ENCODE measurements at regions not wholly inside any gene's neighbourhood (a gene's known extent, or its start where the extent isn't known, plus 50 kb on each side); places are given as distances from the start of the nearest gene placed in this dataset.

DNA sequence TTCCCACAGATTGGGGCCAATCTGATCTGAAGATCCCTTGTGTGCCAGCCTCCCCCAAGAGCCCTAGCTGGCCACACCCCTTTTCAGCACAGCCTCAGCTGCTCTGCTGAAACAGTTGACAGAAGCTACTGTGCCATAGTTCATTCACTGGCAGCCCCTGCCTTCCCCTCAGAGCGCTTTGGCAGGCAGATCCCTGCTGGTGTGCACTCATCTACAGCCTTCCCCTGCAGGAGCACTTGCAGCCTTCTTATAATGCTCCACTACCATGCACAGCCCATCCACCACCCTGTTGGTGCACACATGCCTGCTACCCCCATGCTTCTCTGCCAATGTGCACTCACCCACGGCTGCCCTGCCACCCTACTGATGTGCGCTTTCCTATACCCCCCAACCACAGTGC, 471.3 kb downstream of the MTRR start:
- no peaks in the 10 kb centered on the region for H3K36me3 ChIP-seq (ENCODE audit: insufficient read depth, low read depth, low read length)
- H3K9me3 ChIP-seq (ENCODE audit: insufficient read depth, low read depth, low read length), result no peaks in the 10 kb centered on the region
- no peak overlapping the region for H3K27ac ChIP-seq (ENCODE audit: low read length)
- 0 out of 2 replicates have a peak, but pooled peaks cover 3% of the 10 kb centered on the region for H3K4me1 ChIP-seq (ENCODE audit: insufficient read depth, low read length)
- H3K27me3 ChIP-seq (ENCODE audit: insufficient read depth, low read length), result no peaks in the 10 kb centered on the region
- H3K4me3 ChIP-seq (ENCODE audit: low read length), result no peak overlapping the region
- H3K9ac ChIP-seq (ENCODE audit: low read depth, low read length), result no peak overlapping the region

- H3K9ac ChIP-seq (ENCODE audit: low read depth, low read length), result no peak overlapping the region
- H3K27me3 ChIP-seq (ENCODE audit: insufficient read depth, low read length), result no peaks in the 10 kb centered on the region
- H3K9me3 ChIP-seq (ENCODE audit: insufficient read depth, low read depth, low read length), result no peaks in the 10 kb centered on the region
- 0 out of 2 replicates have a peak, but pooled peaks cover 3% of the 10 kb centered on the region for H3K4me1 ChIP-seq (ENCODE audit: insufficient read depth, low read length)
- no peak overlapping the region for H3K27ac ChIP-seq (ENCODE audit: low read length)
- no peaks in the 10 kb centered on the region for H3K36me3 ChIP-seq (ENCODE audit: insufficient read depth, low read depth, low read length)
- no peak overlapping the region for H3K4me3 ChIP-seq (ENCODE audit: low read length)
These were observed 471.9 kb downstream of the MTRR start for GRCh38 chr5:8340739-8341344.

DNA sequence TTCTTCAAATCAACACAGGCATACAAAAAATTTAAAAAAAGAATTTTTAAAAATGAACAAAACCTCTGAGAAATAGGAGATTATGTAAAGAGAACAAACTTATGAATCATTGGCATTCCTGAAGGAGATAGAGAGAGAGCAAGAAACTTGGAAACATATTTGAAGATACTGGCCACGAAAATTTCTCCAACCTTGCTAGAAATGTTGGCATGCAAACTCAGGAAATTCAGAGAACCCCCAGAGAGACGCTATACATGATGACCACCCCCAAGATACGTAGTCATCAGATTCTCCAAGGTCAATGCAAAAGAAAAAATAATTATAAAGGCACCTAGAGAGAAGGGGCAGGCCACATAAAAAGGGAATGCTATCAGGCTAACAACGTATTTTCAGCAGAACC, 472.5 kb downstream of the MTRR start:
- Histone ChIP-seq H3K9me3 (ENCODE audit: insufficient read depth, low read depth, low read length) (no peaks in the 10 kb centered on the region), H3K9ac (ENCODE audit: low read depth, low read length) (no peak overlapping the region), H3K4me3 (ENCODE audit: low read length) (no peak overlapping the region), H3K4me1 (ENCODE audit: insufficient read depth, low read length) (0 out of 2 replicates have a peak, but pooled peaks cover 3% of the 10 kb centered on the region), H3K27me3 (ENCODE audit: insufficient read depth, low read length) (no peaks in the 10 kb centered on the region), H3K36me3 (ENCODE audit: insufficient read depth, low read depth, low read length) (no peaks in the 10 kb centered on the region), H3K27ac (ENCODE audit: low read length) (no peak overlapping the region)

DNA sequence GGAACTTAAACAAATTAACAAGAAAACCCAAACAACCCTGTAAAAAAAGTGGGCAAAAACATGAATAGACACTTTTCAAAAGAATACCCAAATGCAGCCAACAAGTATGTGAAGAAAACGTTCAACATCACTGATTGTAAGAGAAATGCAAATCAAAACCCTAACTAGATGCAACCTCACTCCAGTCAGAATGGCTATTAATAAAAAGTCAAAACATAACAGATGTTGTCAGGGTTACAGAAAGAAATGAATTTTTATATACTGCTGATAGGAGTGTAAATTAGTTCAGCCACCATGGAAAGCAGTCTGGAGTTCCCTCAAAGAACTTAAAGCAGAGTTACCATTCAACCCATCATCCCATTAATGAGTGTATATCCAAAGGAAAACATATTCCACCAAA, 479.0 kb downstream of the MTRR start:
- Histone ChIP-seq H3K27ac (ENCODE audit: low read length) (no peak overlapping the region), H3K27me3 (ENCODE audit: insufficient read depth, low read length) (no peaks in the 10 kb centered on the region), H3K4me3 (ENCODE audit: low read length) (no peak overlapping the region), H3K9ac (ENCODE audit: low read depth, low read length) (no peak overlapping the region), H3K36me3 (ENCODE audit: insufficient read depth, low read depth, low read length) (no peaks in the 10 kb centered on the region), H3K9me3 (ENCODE audit: insufficient read depth, low read depth, low read length) (no peaks in the 10 kb centered on the region), H3K4me1 (ENCODE audit: insufficient read depth, low read length) (no peaks in the 10 kb centered on the region)

- Histone ChIP-seq H3K4me1 (ENCODE audit: insufficient read depth, low read length) (no peaks in the 10 kb centered on the region), H3K9ac (ENCODE audit: low read depth, low read length) (no peak overlapping the region), H3K27ac (ENCODE audit: low read length) (no peak overlapping the region), H3K4me3 (ENCODE audit: low read length) (no peak overlapping the region), H3K36me3 (ENCODE audit: insufficient read depth, low read depth, low read length) (no peaks in the 10 kb centered on the region), H3K9me3 (ENCODE audit: insufficient read depth, low read depth, low read length) (no peaks in the 10 kb centered on the region), H3K27me3 (ENCODE audit: insufficient read depth, low read length) (no peaks in the 10 kb centered on the region)
These were observed 480.9 kb downstream of the MTRR start for GRCh38 chr5:8349855-8350254.

DNA sequence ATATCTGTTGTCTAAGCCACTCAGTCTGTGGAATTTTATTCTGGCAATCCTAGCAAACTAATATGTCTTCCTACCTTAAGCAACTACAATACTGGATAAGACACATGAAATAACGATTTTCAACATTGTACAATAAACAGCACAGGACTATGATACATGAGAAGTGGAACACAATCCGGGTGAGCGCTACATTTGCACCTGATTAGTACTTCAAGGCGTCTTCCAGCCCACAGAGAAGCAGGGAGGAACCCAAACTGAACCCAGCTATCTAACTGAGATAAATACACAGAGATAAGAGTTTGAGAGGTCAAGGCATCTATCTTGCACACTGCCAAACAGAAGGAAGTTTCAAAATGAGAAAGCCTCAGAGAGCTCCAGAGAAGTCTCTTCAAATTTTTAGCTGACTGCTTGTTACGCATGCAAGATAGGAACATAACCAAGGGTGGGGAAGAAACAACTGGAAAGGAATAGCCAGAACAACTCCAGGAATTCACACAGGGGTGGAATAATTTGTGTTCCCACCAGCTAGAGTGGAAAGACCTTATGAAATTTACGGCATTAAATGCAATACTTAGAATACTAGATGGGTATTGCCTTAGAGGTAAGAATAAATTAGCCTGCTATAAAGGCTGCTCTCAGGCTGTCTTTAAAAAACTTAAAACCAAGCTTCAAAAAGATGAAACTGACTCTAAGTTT, 481.8 kb downstream of the MTRR start:
- no peaks in the 10 kb centered on the region for H3K9me3 ChIP-seq (ENCODE audit: insufficient read depth, low read depth, low read length)
- no peaks in the 10 kb centered on the region for H3K36me3 ChIP-seq (ENCODE audit: insufficient read depth, low read depth, low read length)
- H3K4me1 ChIP-seq (ENCODE audit: insufficient read depth, low read length), result no peaks in the 10 kb centered on the region
- H3K27me3 ChIP-seq (ENCODE audit: insufficient read depth, low read length), result no peaks in the 10 kb centered on the region
- no peak overlapping the region for H3K27ac ChIP-seq (ENCODE audit: low read length)
- H3K4me3 ChIP-seq (ENCODE audit: low read length), result no peak overlapping the region
- no peak overlapping the region for H3K9ac ChIP-seq (ENCODE audit: low read depth, low read length)

DNA sequence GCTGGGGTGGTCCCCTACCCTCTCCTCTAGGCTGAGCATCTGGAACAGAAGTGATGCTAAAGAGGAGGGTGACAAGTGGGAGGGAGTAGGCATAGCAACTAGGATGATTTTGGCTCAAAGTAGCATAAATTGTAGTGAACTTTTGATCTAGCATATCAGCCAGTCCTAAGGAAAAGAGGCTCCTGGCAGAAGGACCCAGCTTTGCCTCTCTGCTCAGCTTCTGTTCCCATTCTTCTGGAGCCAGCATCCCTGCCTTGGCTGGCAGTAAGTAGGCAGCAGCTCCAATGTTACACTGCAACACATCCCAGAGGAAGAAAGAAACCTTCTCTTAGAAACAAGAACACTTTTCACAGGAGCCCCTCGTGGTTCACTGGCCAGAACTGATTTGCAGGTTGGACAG, 487.0 kb downstream of the MTRR start:
- Histone ChIP-seq H3K27me3 (ENCODE audit: insufficient read depth, low read length) (no peaks in the 10 kb centered on the region), H3K4me3 (ENCODE audit: low read length) (no peak overlapping the region)

DNA sequence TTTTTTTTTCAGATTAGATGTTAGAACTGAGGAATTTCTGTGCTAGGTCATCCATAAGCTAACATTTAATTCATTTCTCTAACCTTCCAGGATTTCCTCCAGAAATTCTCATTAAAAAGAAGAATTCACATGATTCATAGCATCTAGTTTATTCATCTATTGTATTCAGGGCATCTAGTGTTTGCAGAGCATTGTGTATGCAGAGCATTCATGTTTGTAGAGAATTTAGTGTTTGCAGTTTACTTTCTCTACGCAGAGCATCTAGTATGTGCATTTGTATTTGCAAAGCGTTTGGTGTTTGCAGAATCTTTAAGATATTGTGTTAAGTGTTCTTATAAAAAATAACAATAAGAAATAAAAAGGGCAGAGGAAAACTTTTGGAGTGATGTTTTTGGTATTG, 491.1 kb downstream of the MTRR start:
- no peaks in the 10 kb centered on the region for H3K36me3 ChIP-seq (ENCODE audit: insufficient read depth, low read depth, low read length)
- no peaks in the 10 kb centered on the region for H3K27me3 ChIP-seq (ENCODE audit: insufficient read depth, low read length)
- no peak overlapping the region for H3K9ac ChIP-seq (ENCODE audit: low read depth, low read length)
- H3K27ac ChIP-seq (ENCODE audit: low read length), result no peak overlapping the region
- no peak overlapping the region for H3K4me3 ChIP-seq (ENCODE audit: low read length)
- H3K4me1 ChIP-seq (ENCODE audit: insufficient read depth, low read length), result no peaks in the 10 kb centered on the region
- H3K9me3 ChIP-seq (ENCODE audit: insufficient read depth, low read depth, low read length), result no peaks in the 10 kb centered on the region

More for the DNA sequence above, 487.0 kb downstream of the MTRR start:
- no peak overlapping the region for H3K9ac ChIP-seq (ENCODE audit: low read depth, low read length)
- H3K36me3 ChIP-seq (ENCODE audit: insufficient read depth, low read depth, low read length), result no peaks in the 10 kb centered on the region
- H3K4me1 ChIP-seq (ENCODE audit: insufficient read depth, low read length), result no peaks in the 10 kb centered on the region
- H3K27ac ChIP-seq (ENCODE audit: low read length), result no peak overlapping the region
- no peaks in the 10 kb centered on the region for H3K9me3 ChIP-seq (ENCODE audit: insufficient read depth, low read depth, low read length)

- Histone ChIP-seq H3K9ac (ENCODE audit: low read depth, low read length) (no peak overlapping the region), H3K9me3 (ENCODE audit: insufficient read depth, low read depth, low read length) (no peaks in the 10 kb centered on the region), H3K4me3 (ENCODE audit: low read length) (no peak overlapping the region), H3K27ac (ENCODE audit: low read length) (no peak overlapping the region), H3K4me1 (ENCODE audit: insufficient read depth, low read length) (no peaks in the 10 kb centered on the region), H3K27me3 (ENCODE audit: insufficient read depth, low read length) (no peaks in the 10 kb centered on the region), H3K36me3 (ENCODE audit: insufficient read depth, low read depth, low read length) (no peaks in the 10 kb centered on the region)
These were observed 493.5 kb downstream of the MTRR start for GRCh38 chr5:8362495-8362894.

- Histone ChIP-seq H3K27me3 (ENCODE audit: insufficient read depth, low read length) (no peaks in the 10 kb centered on the region), H3K9ac (ENCODE audit: low read depth, low read length) (no peak overlapping the region), H3K36me3 (ENCODE audit: insufficient read depth, low read depth, low read length) (no peaks in the 10 kb centered on the region)
These were observed 494.2 kb downstream of the MTRR start for GRCh38 chr5:8363138-8363537.

DNA sequence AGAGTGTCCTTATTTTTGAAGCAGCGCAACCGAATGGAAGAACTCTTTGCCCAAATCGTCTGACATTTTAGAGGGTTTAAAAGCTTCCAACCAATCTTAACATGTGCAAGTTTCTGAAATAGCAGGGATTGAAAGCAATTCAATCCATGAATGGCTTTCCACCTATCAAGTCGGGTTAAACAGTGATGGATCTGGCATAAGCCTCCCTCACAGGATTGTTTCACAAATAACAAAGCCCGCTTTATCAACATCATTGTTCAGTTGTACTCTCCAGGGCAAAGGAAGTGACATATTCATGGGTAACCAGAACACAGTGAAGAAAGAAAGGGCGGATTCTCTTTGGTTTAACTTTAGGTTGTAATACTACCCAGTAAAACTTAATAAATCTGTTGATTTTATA, 497.3 kb downstream of the MTRR start:
- H3K9ac ChIP-seq (ENCODE audit: low read depth, low read length), result no peak overlapping the region
- no peak overlapping the region for H3K27ac ChIP-seq (ENCODE audit: low read length)
- H3K4me3 ChIP-seq (ENCODE audit: low read length), result no peak overlapping the region

More at GRCh38 chr5:8363138-8363537, 494.2 kb downstream of the MTRR start:
- no peak overlapping the region for H3K4me3 ChIP-seq (ENCODE audit: low read length)
- no peaks in the 10 kb centered on the region for H3K9me3 ChIP-seq (ENCODE audit: insufficient read depth, low read depth, low read length)
- no peak overlapping the region for H3K27ac ChIP-seq (ENCODE audit: low read length)
- H3K4me1 ChIP-seq (ENCODE audit: insufficient read depth, low read length), result no peaks in the 10 kb centered on the region

DNA sequence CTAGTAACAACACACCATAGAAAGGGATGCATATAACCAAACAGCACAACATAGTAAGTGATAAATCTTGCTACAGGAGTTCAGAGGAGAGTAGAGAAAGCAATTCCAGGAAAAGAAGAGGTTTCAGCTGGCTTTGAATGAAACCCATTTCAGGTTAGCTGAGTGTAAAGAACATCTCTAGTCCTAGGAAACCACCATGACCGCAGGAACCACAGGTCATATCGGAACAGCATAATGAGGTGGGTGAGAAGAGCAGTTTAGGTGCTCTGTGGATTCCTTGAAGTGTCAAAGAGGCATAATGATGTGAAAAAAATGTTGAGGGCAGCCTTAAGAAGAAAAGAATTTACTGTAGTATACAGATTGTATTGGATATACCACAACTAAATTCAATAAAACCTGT, 507.5 kb downstream of the MTRR start:
- no peak overlapping the region for H3K4me3 ChIP-seq (ENCODE audit: low read length)
- no peaks in the 10 kb centered on the region for H3K27me3 ChIP-seq (ENCODE audit: insufficient read depth, low read length)
- H3K4me1 ChIP-seq (ENCODE audit: insufficient read depth, low read length), result no peaks in the 10 kb centered on the region
- H3K36me3 ChIP-seq (ENCODE audit: insufficient read depth, low read depth, low read length), result no peaks in the 10 kb centered on the region
- no peak overlapping the region for H3K9ac ChIP-seq (ENCODE audit: low read depth, low read length)
- no peak overlapping the region for H3K27ac ChIP-seq (ENCODE audit: low read length)
- no peaks in the 10 kb centered on the region for H3K9me3 ChIP-seq (ENCODE audit: insufficient read depth, low read depth, low read length)

More for the DNA sequence above, 497.3 kb downstream of the MTRR start:
- Histone ChIP-seq H3K9me3 (ENCODE audit: insufficient read depth, low read depth, low read length) (no peaks in the 10 kb centered on the region), H3K4me1 (ENCODE audit: insufficient read depth, low read length) (no peaks in the 10 kb centered on the region), H3K36me3 (ENCODE audit: insufficient read depth, low read depth, low read length) (no peaks in the 10 kb centered on the region), H3K27me3 (ENCODE audit: insufficient read depth, low read length) (no peaks in the 10 kb centered on the region)
